ENCODE measurements at regions not wholly inside any gene's neighbourhood (a gene's known extent, or its start where the extent isn't known, plus 50 kb on each side); places are given as distances from the start of the nearest gene placed in this dataset.

GRCh38 chr11:126129727-126130671 is 67.3 kb upstream of the CDON start:
- DNase-seq (ENCODE audit: low read depth) = no peak

DNA sequence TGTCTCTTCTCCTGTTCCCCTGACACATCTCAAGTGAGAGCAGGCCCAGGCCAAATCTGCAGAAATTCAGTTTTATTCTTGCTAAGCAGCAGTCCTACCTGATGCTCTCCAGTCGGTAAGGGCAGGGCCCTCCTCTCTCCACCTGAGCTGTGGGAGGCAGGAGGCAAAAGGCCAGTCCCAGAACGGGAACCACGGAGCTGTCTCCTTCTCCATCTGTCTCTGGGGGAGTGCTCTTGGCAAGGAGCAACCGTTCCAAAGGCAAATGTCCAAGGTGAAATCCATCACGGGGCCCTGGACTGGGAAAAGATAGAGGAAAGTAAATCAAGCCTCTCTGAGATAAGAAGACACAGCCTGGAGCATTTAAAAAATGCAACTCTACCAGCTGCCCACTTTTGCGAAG is 65.2 kb upstream of the CDON start:
- DNase-seq (ENCODE audit: low read depth) = no peak

DNA sequence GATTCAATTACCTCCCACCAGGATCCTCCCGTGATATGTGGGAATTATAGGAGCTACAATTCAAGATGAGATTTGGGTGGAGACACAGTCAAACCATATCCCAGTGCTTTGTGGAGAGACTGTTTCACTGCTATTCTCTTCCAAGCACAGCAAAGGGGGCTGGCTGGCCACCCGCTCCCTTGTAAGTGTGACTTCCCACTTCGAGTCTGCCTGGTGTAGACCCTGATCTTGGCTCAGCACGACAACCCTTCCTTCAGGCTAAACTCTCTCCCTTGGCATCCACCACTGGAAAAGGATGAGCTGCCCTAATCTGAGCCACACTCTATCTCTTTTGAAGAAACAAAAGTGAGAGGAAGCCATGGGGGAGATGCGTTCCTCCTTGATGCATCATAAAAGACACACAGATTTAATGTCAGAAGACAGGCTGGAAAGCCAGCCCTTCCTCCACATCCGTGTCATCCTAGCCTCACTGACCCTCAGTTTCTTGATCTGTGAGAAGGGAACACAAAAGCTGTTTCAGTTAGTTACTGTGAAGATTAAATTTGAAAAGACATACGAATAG is 64.7 kb upstream of the CDON start:
- DNase-seq (ENCODE audit: low read depth) = no peak

DNA sequence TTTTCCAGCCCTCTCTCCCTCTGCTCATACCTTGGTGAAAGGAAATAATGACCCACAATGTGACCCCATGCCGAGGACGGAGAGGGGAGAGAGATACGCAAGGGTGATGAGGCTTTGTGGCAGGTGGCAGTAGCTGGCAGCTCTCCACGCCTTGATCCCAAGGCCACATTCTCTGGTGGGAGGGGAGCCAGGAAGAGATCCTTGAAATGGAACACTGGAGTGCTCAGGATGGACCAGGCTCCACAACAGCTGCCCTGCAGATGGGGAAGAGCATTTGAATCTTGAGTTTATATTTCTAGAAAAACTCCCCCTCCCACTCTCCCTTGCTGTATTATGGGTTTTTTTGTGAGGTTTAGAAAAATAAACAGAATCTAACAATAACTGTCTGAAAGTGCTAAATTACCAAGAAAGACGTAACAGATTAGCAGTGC is 61.6 kb upstream of the CDON start:
- no peak for DNase-seq (ENCODE audit: low read depth)

GRCh38 chr11:126123686-126124085 is 61.0 kb upstream of the CDON start:
- no peak for DNase-seq (ENCODE audit: low read depth)

GRCh38 chr11:126122863-126123262 is 60.2 kb upstream of the CDON start:
- DNase-seq (ENCODE audit: low read depth) = no peak

DNA sequence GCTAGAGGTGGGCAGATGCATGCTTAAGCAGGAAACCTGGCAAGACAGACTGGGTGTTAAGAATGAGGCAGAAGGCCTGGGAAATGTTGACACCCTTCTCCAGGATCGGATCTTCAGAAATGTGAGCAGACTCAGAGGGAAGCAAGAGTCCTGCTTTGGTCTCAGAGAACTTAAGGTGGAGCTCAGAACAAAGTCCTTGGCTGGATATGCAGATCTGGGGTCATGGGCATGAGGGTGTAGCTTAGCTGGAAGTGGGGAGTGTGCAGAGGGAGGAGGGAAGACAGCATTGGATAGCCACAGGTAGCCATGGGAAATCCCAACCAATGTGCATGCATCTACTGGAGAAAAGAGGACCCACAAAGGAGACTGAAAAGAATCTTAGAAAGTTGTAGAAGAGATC is 58.6 kb upstream of the CDON start:
- DNase-seq (ENCODE audit: low read depth) = no peak

DNA sequence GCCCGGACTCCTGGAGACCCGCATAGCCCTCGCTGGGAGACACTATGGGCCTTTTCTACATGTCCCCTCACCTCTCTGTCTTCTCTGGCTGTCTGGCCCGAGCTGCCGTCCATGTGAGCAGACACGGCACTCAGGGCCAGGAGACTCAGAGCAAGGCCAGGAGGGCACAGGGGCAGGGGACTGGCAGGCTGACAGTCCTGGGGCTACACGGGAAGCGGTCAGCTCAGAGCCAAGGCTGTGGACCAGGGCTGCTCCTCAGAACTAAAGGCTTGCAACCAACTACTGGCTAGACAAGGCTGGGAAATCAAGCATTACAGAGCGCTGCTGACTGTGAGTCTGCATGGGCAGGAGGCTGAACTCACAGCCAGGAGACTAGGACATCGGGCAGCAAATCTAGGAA is 56.1 kb upstream of the CDON start:
- no peak for DNase-seq (ENCODE audit: low read depth)

DNA sequence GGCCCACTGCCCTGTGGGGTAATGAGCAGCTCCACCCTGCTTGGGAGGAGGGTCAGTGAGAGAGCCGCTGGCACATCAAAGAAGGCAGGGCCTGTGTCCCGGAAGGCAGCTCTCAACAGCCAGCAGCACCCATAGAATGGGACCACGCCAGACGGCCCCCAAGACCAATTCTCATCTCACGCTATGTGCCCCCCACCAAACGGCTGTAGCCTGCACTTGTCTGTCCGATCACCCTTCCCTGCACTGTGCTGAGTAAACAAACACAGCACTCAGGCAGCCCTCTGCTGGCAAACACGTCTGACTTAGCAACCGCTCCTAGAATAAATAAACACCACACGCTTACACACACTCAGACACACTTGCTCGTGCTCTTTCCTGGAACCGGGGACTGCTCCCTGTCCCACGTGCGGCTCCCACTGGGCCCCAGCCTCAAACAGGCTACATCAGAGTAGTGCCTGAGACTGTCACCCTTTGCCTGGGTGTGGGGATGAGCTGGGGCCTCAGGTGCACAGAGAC is 53.2 kb upstream of the CDON start:
- DNase-seq (ENCODE audit: low read depth) = peak; percentile 29

DNA sequence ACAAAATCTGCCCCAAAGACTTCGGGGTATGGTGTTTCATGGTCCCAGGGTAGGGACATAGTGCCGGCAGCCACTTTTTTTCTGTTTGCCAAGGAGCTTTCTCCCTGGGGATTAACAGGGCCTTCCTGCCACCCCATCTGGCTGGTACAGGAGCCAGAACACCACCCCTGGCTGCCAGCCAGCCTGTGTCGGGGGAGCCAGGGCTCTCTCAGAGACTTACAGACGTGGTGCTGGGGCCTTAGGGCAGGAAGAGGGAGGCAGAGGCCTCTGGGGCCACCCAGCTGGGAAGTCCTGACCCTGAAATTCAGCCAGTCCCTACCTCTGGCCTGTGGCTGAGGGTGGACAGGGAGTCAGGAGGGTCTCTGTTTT is 52.4 kb upstream of the CDON start:
- DNase-seq (ENCODE audit: low read depth) = no peak

GRCh38 chr11:126114486-126115126 is 51.9 kb upstream of the CDON start:
- DNase-seq (ENCODE audit: low read depth) = no peak

GRCh38 chr11:126113963-126114362 is 51.3 kb upstream of the CDON start:
- no peak for DNase-seq (ENCODE audit: low read depth)

DNA sequence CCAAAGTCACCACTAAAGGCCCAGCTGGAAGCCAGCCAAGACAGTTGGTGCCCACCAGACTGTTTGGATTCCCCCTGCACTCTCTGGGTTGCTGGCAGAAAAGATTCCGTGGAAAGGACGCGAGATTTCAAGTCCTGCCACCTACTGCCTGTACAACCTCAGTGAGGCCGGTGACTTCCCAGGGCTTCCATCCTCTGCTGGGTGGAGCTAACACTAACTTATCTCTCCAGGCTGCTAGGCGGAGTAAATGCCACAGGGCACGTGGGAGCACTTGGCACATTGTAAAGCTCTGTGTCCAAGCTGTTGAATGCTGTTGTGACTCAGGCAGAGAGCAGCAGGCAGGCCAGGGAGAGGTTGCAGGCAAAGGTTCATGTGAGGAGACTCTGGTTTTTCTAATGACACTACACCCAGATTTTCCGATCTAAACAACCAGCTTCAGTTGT is 50.9 kb upstream of the CDON start:
- DNase-seq (ENCODE audit: low read depth) = peak; percentile 81

DNA sequence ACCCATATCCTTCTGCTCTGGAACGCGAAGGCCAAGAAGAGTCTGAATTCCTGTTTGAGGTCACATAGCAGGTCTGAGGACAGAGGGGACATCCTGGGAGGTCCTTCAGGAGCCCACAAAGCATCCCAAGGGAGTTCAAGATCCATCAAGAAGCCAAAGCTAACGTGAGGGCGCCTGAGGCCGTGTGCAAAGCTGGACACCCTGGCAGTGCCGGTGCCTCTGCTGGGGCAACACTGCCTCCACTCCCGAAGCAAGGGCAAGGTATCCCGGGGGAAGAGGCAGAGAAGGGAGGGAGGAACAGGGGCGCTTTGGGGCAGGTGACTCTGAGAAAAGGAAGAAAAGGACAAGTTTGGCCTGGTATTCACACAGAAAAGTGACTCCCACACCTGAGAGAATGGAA is 50.3 kb upstream of the CDON start:
- no peak for DNase-seq (ENCODE audit: low read depth)

- DNase-seq (ENCODE audit: low read depth) = no peak
Measured at GRCh38 chr11:126112547-126112946, 49.9 kb upstream of the CDON start.
